Activated CD4-positive, alpha-beta T cell treated with anti-CD3 and anti-CD28 coated beads, Interleukin-2, amount 10 ng/mL, durations not matched to agents 24 days and 14 days (primary cell): ENCODE measurements at regions not wholly inside any gene's neighbourhood (a gene's known extent, or its start where the extent isn't known, plus 50 kb on each side); places are given as distances from the start of the nearest gene placed in this dataset.

Experiments
- DNase-seq: peaks from one replicate; pipeline ENCODE4 v3.0.0; 2022
- H3K27ac Mint-ChIP-seq: one replicate; pipeline ENCODE4 v1.8.0; 2022; ENCODE audit warnings: mild to moderate bottlenecking, mixed read lengths
- H3K27me3 Mint-ChIP-seq: one replicate; pipeline ENCODE4 v1.8.0; 2022; ENCODE audit warnings: mixed read lengths
- H3K36me3 Mint-ChIP-seq: one replicate; pipeline ENCODE4 v1.8.0; 2022; ENCODE audit warnings: low read depth, mild to moderate bottlenecking, mixed read lengths
- H3K4me1 Mint-ChIP-seq: one replicate; pipeline ENCODE4 v1.8.0; 2021; ENCODE audit warnings: mixed read lengths
- H3K4me3 Mint-ChIP-seq: one replicate; pipeline ENCODE4 v1.8.0; 2022; ENCODE audit warnings: mild to moderate bottlenecking, moderate library complexity, mixed read lengths
- H3K9me3 Mint-ChIP-seq: one replicate; pipeline ENCODE4 v1.8.0; 2021; ENCODE audit warnings: mixed read lengths
- intact Hi-C: fragments of 100-400 bp; cut with micrococcal nuclease; formaldehyde crosslinking; loops from one replicate; pipeline ENCODE4 v1.15.1; 2023

DNA sequence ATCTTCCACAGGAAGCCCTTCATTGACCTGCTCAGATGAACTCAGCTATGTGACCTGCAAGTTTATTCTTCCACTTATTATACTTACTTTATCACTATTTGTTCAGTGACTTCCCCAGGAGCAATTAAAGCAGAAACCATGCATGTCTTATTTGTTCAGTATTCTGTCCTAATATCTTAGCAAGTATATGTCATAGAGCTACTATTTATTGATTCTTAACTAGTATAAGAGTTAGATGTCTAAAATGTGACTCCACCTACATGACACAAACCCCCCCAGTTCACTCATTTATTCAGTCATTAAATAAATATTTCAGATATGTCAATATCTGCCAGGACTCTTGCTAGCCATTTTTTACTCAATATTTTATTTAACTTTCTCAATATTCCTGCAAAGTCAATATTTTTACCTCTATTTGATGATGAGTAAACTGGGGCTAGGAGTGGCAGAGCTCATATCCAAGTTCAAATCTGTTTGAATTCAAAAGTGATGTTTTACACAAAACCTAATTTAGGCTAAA, 469.0 kb upstream of the USP24 start:
- H3K9me3 Mint-ChIP-seq = no peaks in the 10 kb centered on the region
- no peaks in the 10 kb centered on the region for H3K4me1 Mint-ChIP-seq
- H3K27me3 Mint-ChIP-seq = no peaks in the 10 kb centered on the region

DNA sequence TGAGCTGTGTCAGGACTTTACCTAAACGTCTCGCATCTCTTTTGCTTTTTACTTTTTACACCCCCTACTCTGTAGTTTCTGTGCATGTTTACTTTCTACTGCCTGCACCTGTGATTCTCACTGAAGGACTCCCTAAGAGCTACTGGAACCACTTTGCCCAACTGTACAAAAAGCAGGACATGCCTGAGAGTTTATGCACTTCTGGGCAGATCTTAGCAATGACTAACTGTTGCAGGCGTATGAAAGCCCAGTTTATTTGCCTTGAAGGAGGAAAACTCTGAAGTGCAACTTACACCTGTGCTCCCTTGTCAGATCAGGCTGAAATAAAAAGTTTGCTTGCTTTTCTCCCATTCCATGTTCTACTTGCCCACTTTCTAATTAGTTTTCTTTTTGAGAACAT, 467.0 kb upstream of the USP24 start:
- H3K27ac Mint-ChIP-seq = no peak overlapping the region
- intact Hi-C loops = no loop called here
- DNase-seq = peak; percentile 1
- no peaks in the 10 kb centered on the region for H3K4me1 Mint-ChIP-seq
- no peaks in the 10 kb centered on the region for H3K27me3 Mint-ChIP-seq
- no peaks in the 10 kb centered on the region for H3K36me3 Mint-ChIP-seq
- no peak overlapping the region for H3K4me3 Mint-ChIP-seq
- no peaks in the 10 kb centered on the region for H3K9me3 Mint-ChIP-seq

More for the DNA sequence above, 469.0 kb upstream of the USP24 start:
- Mint-ChIP-seq H3K4me3 (no peak overlapping the region), H3K27ac (no peak overlapping the region), H3K36me3 (no peaks in the 10 kb centered on the region)
- DNase-seq = peak; percentile 3
- intact Hi-C loops = no loop called here

DNA sequence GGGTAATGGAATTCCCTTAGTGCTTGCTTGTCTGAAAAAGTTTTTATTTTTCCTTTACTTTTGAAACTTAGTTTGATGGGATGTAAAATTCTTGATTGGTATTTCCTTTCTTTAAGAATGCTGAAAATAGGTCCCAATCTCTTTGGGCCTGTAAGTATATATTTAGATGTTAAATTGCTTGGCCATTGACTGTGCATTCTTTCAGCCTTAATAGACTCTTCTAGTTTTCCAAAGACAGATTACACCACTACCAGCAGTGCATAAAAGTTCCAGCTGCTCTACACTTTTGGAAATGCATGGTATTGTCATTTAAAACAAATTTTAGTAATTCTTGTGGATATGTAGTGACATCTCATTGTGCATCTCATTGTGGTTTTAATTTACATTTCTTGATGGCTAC, 464.8 kb upstream of the USP24 start:
- intact Hi-C loops = no loop called here
- no peaks in the 10 kb centered on the region for H3K27me3 Mint-ChIP-seq
- no peak overlapping the region for H3K4me3 Mint-ChIP-seq
- no peaks in the 10 kb centered on the region for H3K9me3 Mint-ChIP-seq
- H3K36me3 Mint-ChIP-seq = no peaks in the 10 kb centered on the region
- peak; percentile 2 for DNase-seq
- H3K4me1 Mint-ChIP-seq = no peaks in the 10 kb centered on the region
- no peak overlapping the region for H3K27ac Mint-ChIP-seq

- intact Hi-C loops = no loop called here
- Mint-ChIP-seq H3K4me3 (no peak overlapping the region), H3K27ac (no peak overlapping the region)
Observed at GRCh38 chr1:55673416-55673815, 458.3 kb upstream of the USP24 start.

DNA sequence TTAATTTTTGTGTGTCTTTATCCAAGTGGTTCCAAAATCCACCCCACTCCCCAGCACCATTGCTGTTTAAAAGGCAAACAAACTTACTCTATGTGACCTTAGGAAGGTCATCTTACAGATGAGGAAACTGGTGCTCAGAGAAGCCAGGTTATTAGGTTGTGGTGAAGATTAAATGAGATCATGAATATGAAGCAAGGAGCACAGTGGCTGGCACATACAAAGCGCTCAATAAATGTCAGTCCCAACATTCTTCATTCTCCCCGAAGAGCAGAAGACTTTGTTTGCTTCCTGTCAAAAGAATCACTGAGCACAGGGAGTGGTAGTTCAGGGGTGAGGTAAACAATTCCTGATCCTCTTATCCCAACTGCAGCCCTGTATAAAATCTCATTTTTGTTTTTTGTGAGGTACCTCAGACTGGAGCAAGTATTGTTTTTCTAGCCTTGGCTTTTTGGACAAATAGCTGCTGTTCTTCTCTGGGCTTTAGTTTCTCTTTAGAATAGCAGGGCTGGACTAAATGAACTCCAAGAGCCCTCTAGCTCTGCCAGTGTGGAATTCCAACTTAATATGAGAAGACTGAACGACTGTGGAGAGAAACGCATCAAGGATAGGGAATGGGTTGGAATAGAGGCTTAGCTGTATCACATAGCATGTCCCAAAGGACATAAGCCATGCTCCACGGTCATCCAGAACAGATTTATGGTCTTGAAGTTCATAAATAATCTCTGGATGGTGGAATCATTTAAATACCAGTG, 455.3 kb upstream of the USP24 start:
- Mint-ChIP-seq H3K9me3 (no peaks in the 10 kb centered on the region), H3K36me3 (no peaks in the 10 kb centered on the region), H3K27me3 (no peaks in the 10 kb centered on the region), H3K4me1 (no peaks in the 10 kb centered on the region), H3K4me3 (no peak overlapping the region), H3K27ac (no peak overlapping the region)
- DNase-seq = peak; percentile 16
- intact Hi-C loops = no loop called here

More at GRCh38 chr1:55673416-55673815, 458.3 kb upstream of the USP24 start:
- Mint-ChIP-seq H3K4me1 (no peaks in the 10 kb centered on the region), H3K27me3 (no peaks in the 10 kb centered on the region), H3K9me3 (no peaks in the 10 kb centered on the region), H3K36me3 (no peaks in the 10 kb centered on the region)
- no peak for DNase-seq

GRCh38 chr1:55669293-55669692, 454.1 kb upstream of the USP24 start:
- H3K4me1 Mint-ChIP-seq = no peaks in the 10 kb centered on the region
- H3K4me3 Mint-ChIP-seq = no peak overlapping the region
- no peaks in the 10 kb centered on the region for H3K27me3 Mint-ChIP-seq
- no peaks in the 10 kb centered on the region for H3K36me3 Mint-ChIP-seq
- peak; percentile 30 for DNase-seq
- intact Hi-C loops = no loop called here
- no peak overlapping the region for H3K27ac Mint-ChIP-seq
- no peaks in the 10 kb centered on the region for H3K9me3 Mint-ChIP-seq

DNA sequence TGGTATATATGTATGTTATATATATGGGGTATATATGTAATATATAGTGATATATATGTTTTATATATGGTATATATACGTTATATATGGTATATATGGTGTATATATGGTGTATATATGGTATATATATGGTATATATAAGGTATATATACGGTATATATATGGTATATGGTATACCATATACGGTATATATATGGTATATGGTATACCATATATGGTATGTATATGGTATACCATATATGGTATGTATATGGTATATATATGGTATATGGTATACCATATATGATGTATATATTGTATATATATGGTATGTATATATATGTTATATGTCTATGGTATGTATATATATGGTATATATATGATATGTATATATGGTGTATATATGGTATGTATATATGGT, 447.7 kb upstream of the USP24 start:
- Mint-ChIP-seq H3K4me1 (peaks cover 2% of the 10 kb centered on the region), H3K36me3 (no peaks in the 10 kb centered on the region), H3K27me3 (no peaks in the 10 kb centered on the region), H3K4me3 (no peak overlapping the region), H3K27ac (no peak overlapping the region), H3K9me3 (no peaks in the 10 kb centered on the region)
- no peak for DNase-seq
- intact Hi-C loops = no loop called here

GRCh38 chr1:55658917-55659316, 443.8 kb upstream of the USP24 start:
- intact Hi-C loops = no loop called here
- H3K4me3 Mint-ChIP-seq = no peak overlapping the region
- peaks cover 2% of the 10 kb centered on the region for H3K4me1 Mint-ChIP-seq
- DNase-seq = no peak
- H3K27ac Mint-ChIP-seq = no peak overlapping the region
- no peaks in the 10 kb centered on the region for H3K36me3 Mint-ChIP-seq
- no peaks in the 10 kb centered on the region for H3K27me3 Mint-ChIP-seq
- H3K9me3 Mint-ChIP-seq = no peaks in the 10 kb centered on the region

DNA sequence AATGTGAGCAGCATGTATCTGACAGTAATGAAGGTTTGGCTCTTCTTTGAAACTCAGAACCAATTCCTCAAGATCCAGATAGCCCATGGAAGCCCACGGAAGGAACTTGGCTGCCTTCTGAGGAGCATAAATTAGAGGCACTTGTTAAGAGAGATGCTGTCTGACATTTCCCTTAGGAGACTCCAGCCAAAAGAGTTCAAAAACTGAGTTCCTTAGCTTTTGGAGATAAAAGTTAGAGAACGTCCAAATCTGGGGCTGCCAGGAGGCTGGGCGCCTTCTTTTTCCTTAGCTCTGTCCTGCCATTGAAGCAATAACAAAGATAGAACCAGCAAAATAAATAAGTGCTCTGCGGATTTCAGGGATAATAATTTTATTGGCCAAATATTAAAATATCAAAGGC, 439.6 kb upstream of the USP24 start:
- DNase-seq = peak; percentile 12
- no peak overlapping the region for H3K27ac Mint-ChIP-seq
- H3K4me1 Mint-ChIP-seq = peaks cover 2% of the 10 kb centered on the region
- no peak overlapping the region for H3K4me3 Mint-ChIP-seq
- H3K27me3 Mint-ChIP-seq = no peaks in the 10 kb centered on the region
- no peaks in the 10 kb centered on the region for H3K9me3 Mint-ChIP-seq
- intact Hi-C loops = no loop called here
- no peaks in the 10 kb centered on the region for H3K36me3 Mint-ChIP-seq

DNA sequence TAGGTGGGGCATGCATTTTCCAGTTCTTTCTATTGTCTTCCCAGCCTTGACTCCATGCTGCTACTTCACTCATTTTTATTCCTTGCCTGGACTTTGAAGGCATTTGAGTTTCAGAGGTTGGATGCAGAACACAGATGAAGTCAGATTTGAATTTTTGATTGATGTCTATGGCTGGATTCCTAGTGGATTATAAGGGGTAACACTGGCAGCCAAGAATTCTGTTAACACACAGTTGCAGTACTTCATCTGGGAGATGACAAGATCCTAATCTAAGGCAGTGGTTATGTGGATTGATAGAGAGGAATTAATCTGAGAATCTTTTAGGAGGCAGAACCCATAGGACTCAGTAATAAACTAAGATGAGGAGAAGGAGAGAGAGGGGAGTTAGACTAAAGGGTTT, 439.0 kb upstream of the USP24 start:
- intact Hi-C loops = no loop called here

GRCh38 chr1:55650444-55650843, 435.3 kb upstream of the USP24 start:
- intact Hi-C loops = no loop called here
- H3K27me3 Mint-ChIP-seq = no peaks in the 10 kb centered on the region
- H3K27ac Mint-ChIP-seq = no peak overlapping the region
- no peaks in the 10 kb centered on the region for H3K36me3 Mint-ChIP-seq
- no peaks in the 10 kb centered on the region for H3K4me1 Mint-ChIP-seq
- no peaks in the 10 kb centered on the region for H3K9me3 Mint-ChIP-seq
- no peak for DNase-seq
- no peak overlapping the region for H3K4me3 Mint-ChIP-seq

More for the DNA sequence above, 439.0 kb upstream of the USP24 start:
- H3K27ac Mint-ChIP-seq = no peak overlapping the region
- H3K36me3 Mint-ChIP-seq = no peaks in the 10 kb centered on the region
- DNase-seq = peak; percentile 0
- peaks cover 2% of the 10 kb centered on the region for H3K4me1 Mint-ChIP-seq
- no peak overlapping the region for H3K4me3 Mint-ChIP-seq
- H3K9me3 Mint-ChIP-seq = no peaks in the 10 kb centered on the region
- no peaks in the 10 kb centered on the region for H3K27me3 Mint-ChIP-seq

- no peaks in the 10 kb centered on the region for H3K27me3 Mint-ChIP-seq
Observed at GRCh38 chr1:55646181-55646580, 431.0 kb upstream of the USP24 start.

DNA sequence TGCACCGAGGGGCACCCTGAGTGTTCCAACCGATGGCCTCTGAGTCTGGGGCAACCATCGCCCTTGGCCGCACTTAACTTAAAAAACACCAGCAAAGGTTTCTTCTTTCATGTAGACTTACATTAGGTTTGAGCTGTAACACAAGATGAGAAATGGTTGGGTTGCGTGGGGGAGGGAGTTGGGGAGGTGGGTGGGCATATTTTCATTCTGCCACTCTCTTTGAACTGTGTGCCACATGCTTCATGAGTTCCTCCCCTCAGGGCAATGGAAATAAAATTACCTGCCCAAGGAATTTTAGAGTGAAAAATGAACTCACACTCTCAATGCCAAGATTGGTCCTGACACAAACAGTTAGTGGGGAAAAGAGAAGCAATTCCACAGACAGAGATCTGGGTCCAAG, 430.1 kb upstream of the USP24 start:
- intact Hi-C loops = no loop called here
- Mint-ChIP-seq H3K36me3 (no peaks in the 10 kb centered on the region), H3K27me3 (no peaks in the 10 kb centered on the region), H3K4me1 (no peaks in the 10 kb centered on the region), H3K9me3 (no peaks in the 10 kb centered on the region), H3K4me3 (no peak overlapping the region), H3K27ac (no peak overlapping the region)
- DNase-seq = peak; percentile 8

More at GRCh38 chr1:55646181-55646580, 431.0 kb upstream of the USP24 start:
- no peaks in the 10 kb centered on the region for H3K36me3 Mint-ChIP-seq
- intact Hi-C loops = no loop called here
- no peaks in the 10 kb centered on the region for H3K9me3 Mint-ChIP-seq
- no peak overlapping the region for H3K4me3 Mint-ChIP-seq
- no peak overlapping the region for H3K27ac Mint-ChIP-seq
- peak; percentile 24 for DNase-seq
- H3K4me1 Mint-ChIP-seq = no peaks in the 10 kb centered on the region

- DNase-seq = peak; percentile 1
- Mint-ChIP-seq H3K27me3 (no peaks in the 10 kb centered on the region), H3K27ac (no peak overlapping the region), H3K9me3 (no peaks in the 10 kb centered on the region), H3K36me3 (no peaks in the 10 kb centered on the region), H3K4me3 (no peak overlapping the region), H3K4me1 (no peaks in the 10 kb centered on the region)
- intact Hi-C loops = no loop called here
Observed at GRCh38 chr1:55641947-55642346, 426.8 kb upstream of the USP24 start.
